ACC112 (cell line): ENCODE measurements at regions not wholly inside any gene's neighbourhood (a gene's known extent, or its start where the extent isn't known, plus 50 kb on each side); places are given as distances from the start of the nearest gene placed in this dataset.
"Not testable (repeated sequence)": the region's sequence is repeated elsewhere in the genome, so short reads cannot be mapped to it uniquely, and the experiment has no call there.

ENCODE experiments used
- H2AFZ ChIP-seq: fragments of 200-600 bp; sonication (generic); one replicate; pipeline ENCODE4 v1.6.0; 2017; ENCODE audit warnings: antibody characterized with exemption, low read length; ENCODE audit not compliant: unreplicated experiment
- H3K27ac ChIP-seq: fragments of 200-600 bp; sonication (generic); 2 replicates; pipeline ENCODE4 v1.5.1; 2014; ENCODE audit warnings: low read depth, mild to moderate bottlenecking, antibody characterized with exemption, low read length, moderate library complexity
- H3K27me3 ChIP-seq: fragments of 200-600 bp; sonication (generic); 2 replicates; pipeline ENCODE4 v1.6.1; 2014; ENCODE audit warnings: mild to moderate bottlenecking, antibody characterized with exemption, low read length, moderate library complexity, mixed read lengths; ENCODE audit not compliant: insufficient read depth
- H3K36me3 ChIP-seq: fragments of 200-600 bp; sonication (generic); 2 replicates; pipeline ENCODE4 v1.6.1; 2016; ENCODE audit warnings: mild to moderate bottlenecking, antibody characterized with exemption, low read length, moderate library complexity, mixed read lengths; ENCODE audit not compliant: insufficient read depth
- H3K4me1 ChIP-seq: fragments of 200-600 bp; sonication (generic); one replicate; pipeline ENCODE4 v1.6.1; 2016; ENCODE audit warnings: low read length, mixed read lengths; ENCODE audit not compliant: insufficient read depth, unreplicated experiment, control insufficient read depth
- H3K4me3 ChIP-seq: fragments of 200-600 bp; sonication (generic); 2 replicates; pipeline ENCODE4 v1.5.1; 2014; ENCODE audit warnings: mild to moderate bottlenecking, low read depth, low read length
- H3K79me2 ChIP-seq: fragments of 200-600 bp; sonication (generic); one replicate; pipeline ENCODE4 v1.6.0; 2016; ENCODE audit warnings: low read length; ENCODE audit not compliant: control insufficient read depth, unreplicated experiment, insufficient read depth

GRCh38 chr6:132199343-132199742 is 201.9 kb downstream of the MOXD1 start:
- Histone ChIP-seq H3K4me1 (peaks cover 44% of the 10 kb centered on the region), H3K27me3 (no peaks in the 10 kb centered on the region), H3K27ac (peak overlapping the region; percentile 96), H3K79me2 (no peaks in the 10 kb centered on the region), H2AFZ (peak overlapping the region; percentile 83), H3K4me3 (peak overlapping the region; percentile 70), H3K36me3 (no peaks in the 10 kb centered on the region)

GRCh38 chr6:132198896-132199295 is 202.4 kb downstream of the MOXD1 start:
- H3K36me3 ChIP-seq = no peaks in the 10 kb centered on the region

GRCh38 chr6:132198040-132198439 is 203.2 kb downstream of the MOXD1 start:
- Histone ChIP-seq H2AFZ (peak overlapping the region; percentile 18), H3K36me3 (no peaks in the 10 kb centered on the region), H3K79me2 (no peaks in the 10 kb centered on the region), H3K27me3 (no peaks in the 10 kb centered on the region), H3K27ac (peak overlapping the region; percentile 96), H3K4me3 (peak overlapping the region; percentile 43; the same call in 1 of the 2 replicates), H3K4me1 (peaks cover 41% of the 10 kb centered on the region)

More at GRCh38 chr6:132198896-132199295, 202.4 kb downstream of the MOXD1 start:
- Histone ChIP-seq H3K4me3 (peak overlapping the region; percentile 70), H3K79me2 (no peaks in the 10 kb centered on the region), H2AFZ (peak overlapping the region; percentile 70), H3K27me3 (no peaks in the 10 kb centered on the region), H3K4me1 (peaks cover 44% of the 10 kb centered on the region), H3K27ac (peak overlapping the region; percentile 96)

GRCh38 chr6:132194529-132194928 is 206.7 kb downstream of the MOXD1 start:
- H3K27me3 ChIP-seq = no peaks in the 10 kb centered on the region
- H3K36me3 ChIP-seq = no peaks in the 10 kb centered on the region
- no peaks in the 10 kb centered on the region for H3K79me2 ChIP-seq
- H2AFZ ChIP-seq = no peak overlapping the region
- H3K27ac ChIP-seq = no peak overlapping the region
- no peak overlapping the region for H3K4me3 ChIP-seq
- H3K4me1 ChIP-seq = peaks cover 47% of the 10 kb centered on the region

- H3K4me3 ChIP-seq = no peak overlapping the region
- no peaks in the 10 kb centered on the region for H3K36me3 ChIP-seq
- no peaks in the 10 kb centered on the region for H3K79me2 ChIP-seq
- H3K27me3 ChIP-seq = no peaks in the 10 kb centered on the region
- no peak overlapping the region for H3K27ac ChIP-seq
- peaks cover 45% of the 10 kb centered on the region for H3K4me1 ChIP-seq
- no peak overlapping the region for H2AFZ ChIP-seq
Observed at GRCh38 chr6:132192631-132193030, 208.6 kb downstream of the MOXD1 start.

- Histone ChIP-seq H3K4me1 (peaks cover 42% of the 10 kb centered on the region), H3K27me3 (no peaks in the 10 kb centered on the region), H3K4me3 (peak overlapping the region; percentile 21; the same call in 1 of the 2 replicates), H3K79me2 (no peaks in the 10 kb centered on the region), H2AFZ (peak overlapping the region; percentile 49), H3K36me3 (no peaks in the 10 kb centered on the region), H3K27ac (peak overlapping the region; percentile 89)
Observed at GRCh38 chr6:132190815-132191175, 210.5 kb downstream of the MOXD1 start.

GRCh38 chr6:132190097-132190814 is 211.0 kb downstream of the MOXD1 start:
- Histone ChIP-seq H3K79me2 (no peaks in the 10 kb centered on the region), H3K36me3 (no peaks in the 10 kb centered on the region), H2AFZ (peak overlapping the region; percentile 49), H3K27me3 (no peaks in the 10 kb centered on the region), H3K27ac (peak overlapping the region; percentile 89), H3K4me1 (peaks cover 42% of the 10 kb centered on the region), H3K4me3 (peak overlapping the region; percentile 21; the same call in 1 of the 2 replicates)

- peak overlapping the region; percentile 89 for H3K27ac ChIP-seq
- no peaks in the 10 kb centered on the region for H3K27me3 ChIP-seq
- H2AFZ ChIP-seq = no peak overlapping the region
- H3K4me1 ChIP-seq = peaks cover 42% of the 10 kb centered on the region
- H3K79me2 ChIP-seq = no peaks in the 10 kb centered on the region
- H3K36me3 ChIP-seq = no peaks in the 10 kb centered on the region
- H3K4me3 ChIP-seq = peak overlapping the region; percentile 42; the same call in 1 of the 2 replicates
Observed at GRCh38 chr6:132188556-132189264, 212.6 kb downstream of the MOXD1 start.

GRCh38 chr6:132187816-132188215 is 213.5 kb downstream of the MOXD1 start:
- H3K36me3 ChIP-seq = no peaks in the 10 kb centered on the region
- H3K4me1 ChIP-seq = peaks cover 41% of the 10 kb centered on the region
- H3K27me3 ChIP-seq = no peaks in the 10 kb centered on the region
- peak overlapping the region; percentile 89; the same call in 1 of the 2 replicates for H3K27ac ChIP-seq
- H3K4me3 ChIP-seq = no peak overlapping the region
- no peaks in the 10 kb centered on the region for H3K79me2 ChIP-seq
- H2AFZ ChIP-seq = no peak overlapping the region

GRCh38 chr6:132184966-132185365 is 216.3 kb downstream of the MOXD1 start:
- H3K27ac ChIP-seq, H3K27me3 ChIP-seq: not testable (repeated sequence)

GRCh38 chr6:132179955-132180354 is 221.3 kb downstream of the MOXD1 start:
- Histone ChIP-seq H3K27me3 (no peaks in the 10 kb centered on the region), H3K4me3 (no peak overlapping the region), H3K36me3 (no peaks in the 10 kb centered on the region), H2AFZ (no peak overlapping the region), H3K4me1 (no peaks in the 10 kb centered on the region), H3K79me2 (no peaks in the 10 kb centered on the region), H3K27ac (no peak overlapping the region)

More at GRCh38 chr6:132184966-132185365, 216.3 kb downstream of the MOXD1 start:
- not testable (repeated sequence) for H2AFZ ChIP-seq, H3K79me2 ChIP-seq, H3K4me3 ChIP-seq, H3K36me3 ChIP-seq
- peaks cover 19% of the 10 kb centered on the region for H3K4me1 ChIP-seq
